ENCODE measurements at regions not wholly inside any gene's neighbourhood (a gene's known extent, or its start where the extent isn't known, plus 50 kb on each side); places are given as distances from the start of the nearest gene placed in this dataset.
"Not testable (repeated sequence)": the region's sequence is repeated elsewhere in the genome, so short reads cannot be mapped to it uniquely, and the experiment has no call there.

- no peak for DNase-seq
Measured at GRCh38 chr2:18063826-18064470, 185.5 kb downstream of the KCNS3 start.

- no peak for DNase-seq
Measured at GRCh38 chr2:18062892-18063291, 184.4 kb downstream of the KCNS3 start.

- DNase-seq: no peak
Measured at GRCh38 chr2:18061717-18062116, 183.2 kb downstream of the KCNS3 start.

- no peak for DNase-seq
Measured at GRCh38 chr2:18057657-18058056, 179.2 kb downstream of the KCNS3 start.

- DNase-seq: no peak
Measured at GRCh38 chr2:18055290-18055689, 176.8 kb downstream of the KCNS3 start.

GRCh38 chr2:18050001-18050400 lies 171.5 kb downstream of the KCNS3 start:
- DNase-seq: no peak

GRCh38 chr2:18049325-18049724 lies 170.9 kb downstream of the KCNS3 start:
- no peak for DNase-seq

- no peak for DNase-seq
Measured at GRCh38 chr2:18047896-18048657, 169.6 kb downstream of the KCNS3 start.

- DNase-seq: no peak
Measured at GRCh38 chr2:18047213-18047611, 168.7 kb downstream of the KCNS3 start.

- no peak for DNase-seq
Measured at GRCh38 chr2:18046558-18047212, 168.2 kb downstream of the KCNS3 start.

- DNase-seq: no peak
Measured at GRCh38 chr2:18046017-18046416, 167.6 kb downstream of the KCNS3 start.

GRCh38 chr2:18045230-18045629 lies 166.8 kb downstream of the KCNS3 start:
- DNase-seq: no peak

GRCh38 chr2:18017381-18017780 lies 138.9 kb downstream of the KCNS3 start:
- not testable (repeated sequence) for DNase-seq

GRCh38 chr2:18009891-18010290 lies 131.4 kb downstream of the KCNS3 start:
- no peak for DNase-seq

GRCh38 chr2:18005411-18005810 lies 126.9 kb downstream of the KCNS3 start:
- DNase-seq: no peak

- DNase-seq: no peak
Measured at GRCh38 chr2:18001671-18002070, 123.2 kb downstream of the KCNS3 start.

- no peak for DNase-seq
Measured at GRCh38 chr2:17996978-17997377, 118.5 kb downstream of the KCNS3 start.

GRCh38 chr2:17995593-17995992 lies 117.1 kb downstream of the KCNS3 start:
- DNase-seq: no peak

Data from activated CD4-positive, alpha-beta T cell treated with anti-CD3 and anti-CD28 coated beads, Interleukin-2, amount 50 U/mL, for 1 hour (primary cell).